Thyroid gland (tissue), 4 donors: ENCODE measurements at regions not wholly inside any gene's neighbourhood (a gene's known extent, or its start where the extent isn't known, plus 50 kb on each side); places are given as distances from the start of the nearest gene placed in this dataset.

ENCODE experiments used
- POLR2A ChIP-seq, 2 donors: fragments of 450-650 bp; IDR thresholded peaks; one replicate each; pipeline ENCODE4 v1.6.1; 2017; ENCODE audit warnings: antibody characterized with exemption in 2 of 2, mild to moderate bottlenecking in 2 of 2, moderate library complexity in 1 of 2
- TF ChIP-seq, protein P1 (sequence below), 6 experiments: fragments of 200-600 bp in 3 of 6; fragments of 450-650 bp in 3 of 6; sonication (generic) in 3 of 6; IDR thresholded peaks; one replicate each; pipeline ENCODE4 v1.5.1; 2016 to 2019; ENCODE audit warnings: antibody characterized with exemption in 6 of 6, mild to moderate bottlenecking in 2 of 6, inconsistent platforms in 1 of 6, moderate library complexity in 1 of 6

DNA sequence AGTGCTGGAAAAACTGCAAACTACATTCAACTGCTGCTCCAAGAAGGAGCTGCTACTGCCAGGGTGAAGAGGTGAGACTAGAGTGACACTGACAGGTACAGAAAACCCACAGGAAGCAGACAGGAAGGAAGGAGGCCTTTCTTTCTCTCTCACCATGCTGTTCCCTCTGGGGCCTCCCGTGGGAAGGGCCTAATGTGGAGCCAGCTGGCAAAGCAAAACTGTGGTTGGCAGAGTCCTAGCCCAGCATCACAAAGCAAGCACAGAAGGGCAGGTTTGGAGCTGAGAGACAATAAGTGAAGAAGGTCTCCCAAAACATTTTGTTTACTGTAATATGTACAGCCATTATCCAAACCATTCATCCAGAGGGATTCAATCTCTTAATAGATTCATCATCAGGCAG lies 122.5 kb upstream of the MAX start:
- TF ChIP-seq, protein P1, sequence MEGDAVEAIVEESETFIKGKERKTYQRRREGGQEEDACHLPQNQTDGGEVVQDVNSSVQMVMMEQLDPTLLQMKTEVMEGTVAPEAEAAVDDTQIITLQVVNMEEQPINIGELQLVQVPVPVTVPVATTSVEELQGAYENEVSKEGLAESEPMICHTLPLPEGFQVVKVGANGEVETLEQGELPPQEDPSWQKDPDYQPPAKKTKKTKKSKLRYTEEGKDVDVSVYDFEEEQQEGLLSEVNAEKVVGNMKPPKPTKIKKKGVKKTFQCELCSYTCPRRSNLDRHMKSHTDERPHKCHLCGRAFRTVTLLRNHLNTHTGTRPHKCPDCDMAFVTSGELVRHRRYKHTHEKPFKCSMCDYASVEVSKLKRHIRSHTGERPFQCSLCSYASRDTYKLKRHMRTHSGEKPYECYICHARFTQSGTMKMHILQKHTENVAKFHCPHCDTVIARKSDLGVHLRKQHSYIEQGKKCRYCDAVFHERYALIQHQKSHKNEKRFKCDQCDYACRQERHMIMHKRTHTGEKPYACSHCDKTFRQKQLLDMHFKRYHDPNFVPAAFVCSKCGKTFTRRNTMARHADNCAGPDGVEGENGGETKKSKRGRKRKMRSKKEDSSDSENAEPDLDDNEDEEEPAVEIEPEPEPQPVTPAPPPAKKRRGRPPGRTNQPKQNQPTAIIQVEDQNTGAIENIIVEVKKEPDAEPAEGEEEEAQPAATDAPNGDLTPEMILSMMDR (IDR thresholded peaks at IDR 0.05): no peak
- no peak for TF ChIP-seq POLR2A (IDR thresholded peaks at IDR 0.05)
